H9 (cell line): ENCODE measurements at regions not wholly inside any gene's neighbourhood (a gene's known extent, or its start where the extent isn't known, plus 50 kb on each side); places are given as distances from the start of the nearest gene placed in this dataset.
A peak's percentile ranks its signal among the peaks of the same experiment; 100 is the strongest.

Experiments used
- DNase-seq: peaks from one replicate; pipeline ENCODE4 v3.0.0-alpha.2; 2017
- H2AFZ ChIP-seq: one replicate; pipeline ENCODE4 v1.6.1; 2013; ENCODE audit warnings: mild to moderate bottlenecking, low read length, control low read depth, moderate library complexity
- H2AK5ac ChIP-seq: 2 replicates; pipeline ENCODE4 v1.6.1; 2013; ENCODE audit warnings: low read length, control low read depth, mixed read lengths; ENCODE audit not compliant: insufficient read length
- H2BK120ac ChIP-seq: one replicate; pipeline ENCODE4 v1.6.1; 2013; ENCODE audit warnings: low read depth, mild to moderate bottlenecking, low read length, control low read depth, inconsistent platforms; ENCODE audit not compliant: poor library complexity, severe bottlenecking
- H2BK12ac ChIP-seq: 2 replicates; pipeline ENCODE4 v1.6.1; 2013; ENCODE audit warnings: low read length, control low read depth, mixed read lengths, low read depth; ENCODE audit not compliant: insufficient read length
- H2BK15ac ChIP-seq: 2 replicates; pipeline ENCODE4 v1.6.1; 2013; ENCODE audit warnings: low read depth, low read length, control low read depth
- H2BK20ac ChIP-seq: one replicate; pipeline ENCODE4 v1.6.1; 2013; ENCODE audit warnings: low read depth, mild to moderate bottlenecking, low read length, control low read depth, inconsistent platforms; ENCODE audit not compliant: poor library complexity, severe bottlenecking
- H2BK5ac ChIP-seq: 2 replicates; pipeline ENCODE4 v1.6.1; 2013; ENCODE audit warnings: low read length, control low read depth, mixed read lengths; ENCODE audit not compliant: insufficient read length
- H3K14ac ChIP-seq: 2 replicates; pipeline ENCODE4 v1.6.1; 2013; ENCODE audit warnings: low read length, control low read depth; ENCODE audit not compliant: insufficient read depth
- H3K18ac ChIP-seq: 2 replicates; pipeline ENCODE4 v1.6.1; 2013; ENCODE audit warnings: low read depth, mild to moderate bottlenecking, mixed read lengths, low read length, control low read depth; ENCODE audit not compliant: insufficient read length
- H3K23ac ChIP-seq: 2 replicates; pipeline ENCODE4 v1.6.1; 2013; ENCODE audit warnings: low read length, control low read depth, mixed read lengths, low read depth; ENCODE audit not compliant: insufficient read length
- H3K23me2 ChIP-seq: 2 replicates; pipeline ENCODE4 v1.6.1; 2013; ENCODE audit warnings: low read depth, mild to moderate bottlenecking, mixed read lengths, low read length, control low read depth; ENCODE audit not compliant: insufficient read length, poor library complexity, severe bottlenecking
- H3K27ac ChIP-seq: 2 replicates; pipeline ENCODE4 v1.5.1; 2013; ENCODE audit warnings: low read length, control low read depth, mixed read lengths, low read depth; ENCODE audit not compliant: insufficient read length
- H3K27me3 ChIP-seq: 2 replicates; pipeline ENCODE4 v1.6.1; 2013; ENCODE audit warnings: low read length, control low read depth, inconsistent platforms; ENCODE audit not compliant: insufficient read depth
- H3K4ac ChIP-seq: 2 replicates; pipeline ENCODE4 v1.6.1; 2013; ENCODE audit warnings: low read depth, mild to moderate bottlenecking, control low read depth, inconsistent platforms, low read length, moderate library complexity
- H3K4me1 ChIP-seq: 2 replicates; pipeline ENCODE4 v1.6.1; 2013; ENCODE audit warnings: low read length, control low read depth, inconsistent platforms; ENCODE audit not compliant: insufficient read depth
- H3K4me2 ChIP-seq: 2 replicates; pipeline ENCODE4 v1.6.1; 2013; ENCODE audit warnings: low read length, control low read depth, mixed read lengths; ENCODE audit not compliant: insufficient read length, insufficient read depth
- H3K56ac ChIP-seq: 2 replicates; pipeline ENCODE4 v1.6.1; 2013; ENCODE audit warnings: low read depth, mild to moderate bottlenecking, mixed read lengths, low read length, control low read depth; ENCODE audit not compliant: insufficient read length
- H3K79me1 ChIP-seq: 2 replicates; pipeline ENCODE4 v1.6.1; 2013; ENCODE audit warnings: low read depth, mild to moderate bottlenecking, moderate library complexity, low read length, control low read depth, inconsistent platforms; ENCODE audit not compliant: insufficient read depth, poor library complexity, severe bottlenecking
- H3K79me2 ChIP-seq: 2 replicates; pipeline ENCODE4 v1.6.1; 2013; ENCODE audit warnings: low read length, control low read depth, inconsistent platforms; ENCODE audit not compliant: insufficient read depth
- H3K9ac ChIP-seq: 2 replicates; pipeline ENCODE4 v1.6.1; 2013; ENCODE audit warnings: low read length, control low read depth, mixed read lengths; ENCODE audit not compliant: insufficient read length; ENCODE audit errors: extremely low read depth
- H3K9me3 ChIP-seq: one replicate; pipeline ENCODE4 v1.6.1; 2013; ENCODE audit warnings: low read depth, low read length, inconsistent platforms; ENCODE audit not compliant: control insufficient read depth
- H3T11ph ChIP-seq: one replicate; pipeline ENCODE4 v1.6.1; 2013; ENCODE audit warnings: mild to moderate bottlenecking, low read length, control low read depth, inconsistent platforms
- H4K20me1 ChIP-seq: one replicate; pipeline ENCODE4 v1.6.1; 2013; ENCODE audit not compliant: control insufficient read depth, insufficient read length, insufficient read depth
- H4K5ac ChIP-seq: 2 replicates; pipeline ENCODE4 v1.6.1; 2013; ENCODE audit warnings: low read depth, mild to moderate bottlenecking, mixed read lengths, low read length, control low read depth; ENCODE audit not compliant: insufficient read length
- H4K8ac ChIP-seq: replicated peaks from 2 replicates; pipeline ENCODE4 v1.6.1; 2013; ENCODE audit warnings: low read length, control low read depth, mixed read lengths, low read depth; ENCODE audit not compliant: insufficient read length
- H4K91ac ChIP-seq: 2 replicates; pipeline ENCODE4 v1.6.1; 2013; ENCODE audit warnings: low read depth, mild to moderate bottlenecking, moderate library complexity, mixed read lengths, low read length, control low read depth; ENCODE audit not compliant: insufficient read length
- H3K27ac Mint-ChIP-seq, 3 experiments: 2 replicates in 2 of 3; 3 replicates in 1 of 3; pipeline ENCODE4 v1.8.0; 2020 to 2021; ENCODE audit warnings: mixed read lengths in 3 of 3, mild to moderate bottlenecking in 1 of 3, moderate library complexity in 1 of 3
- H3K27me3 Mint-ChIP-seq: 2 replicates; pipeline ENCODE4 v1.8.0; 2021; ENCODE audit warnings: low read depth, mild to moderate bottlenecking, moderate library complexity, mixed read lengths
- H3K36me3 Mint-ChIP-seq, 3 experiments: 2 replicates in 2 of 3; 3 replicates in 1 of 3; pipeline ENCODE4 v1.8.0; 2020 to 2021; ENCODE audit warnings: low read depth in 3 of 3, mixed read lengths in 3 of 3; ENCODE audit not compliant: insufficient read depth in 1 of 3
- H3K4me1 Mint-ChIP-seq, 2 experiments: 2 replicates each; pipeline ENCODE4 v1.8.0; 2020; ENCODE audit warnings: mixed read lengths in 2 of 2
- H3K4me3 Mint-ChIP-seq, 2 experiments: 2 replicates in 1 of 2; 3 replicates in 1 of 2; pipeline ENCODE4 v1.8.0; 2020 to 2021; ENCODE audit warnings: mild to moderate bottlenecking in 2 of 2, mixed read lengths in 2 of 2, moderate library complexity in 1 of 2
- H3K9me3 Mint-ChIP-seq, 2 experiments: 2 replicates in 1 of 2; 3 replicates in 1 of 2; pipeline ENCODE4 v1.8.0; 2020; ENCODE audit warnings: mild to moderate bottlenecking in 2 of 2, mixed read lengths in 2 of 2, moderate library complexity in 1 of 2
- CTCF ChIP-seq: fragments of 200-600 bp; sonication (generic); conservative IDR thresholded peaks from 3 replicates; pipeline ENCODE4 v1.8.0; 2021; ENCODE audit warnings: antibody characterized with exemption, mild to moderate bottlenecking
- WGBS: extraction: QIAGEN DNeasy Blood & Tissue Kit; methylation state at CpG from one replicate; pipeline ENCODE4 v1.1.7; 2013; ENCODE audit warnings: missing lambda C conversion rate, low lambda C conversion rate, mixed read lengths; ENCODE audit not compliant: insufficient read length; ENCODE audit errors: extremely low coverage; 5-methylcytosine and 5-hydroxymethylcytosine counted together

DNA sequence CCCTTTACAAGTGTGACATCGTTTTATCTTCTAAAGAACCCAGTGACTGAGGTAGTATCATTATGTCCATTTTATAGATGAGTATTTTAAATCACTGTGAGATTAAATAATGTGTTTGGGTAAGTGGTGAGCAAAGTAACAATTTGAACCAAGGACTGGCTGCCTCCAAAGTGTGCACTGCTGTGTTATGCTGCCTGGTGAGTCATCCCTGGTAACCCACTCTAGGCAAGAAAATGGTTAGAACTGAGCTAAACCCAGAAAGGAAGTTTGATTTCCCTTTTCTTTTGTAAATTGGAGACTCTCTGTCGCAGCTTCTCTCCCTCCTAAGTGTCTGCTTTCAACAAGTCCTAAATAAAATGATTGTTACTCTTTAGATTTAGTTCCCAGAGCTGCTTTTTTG, 342.8 kb upstream of the KAZN start:
- Histone ChIP-seq H3K27me3 (no peaks in the 10 kb centered on the region), H4K20me1 (no peaks in the 10 kb centered on the region), H4K8ac (no peak overlapping the region), H3K4me2 (no peak overlapping the region), H3K79me2 (no peaks in the 10 kb centered on the region), H2AFZ (no peak overlapping the region), H2BK120ac (no peak overlapping the region), H3K14ac (no peak overlapping the region), H3K27ac (no peak overlapping the region), H3K23ac (no peak overlapping the region), H3K4ac (no peak overlapping the region), H2BK5ac (no peak overlapping the region), H3T11ph (no peak overlapping the region), H3K23me2 (no peaks in the 10 kb centered on the region), H3K9me3 (no peaks in the 10 kb centered on the region), H4K5ac (no peak overlapping the region), H3K56ac (no peak overlapping the region), H2AK5ac (no peak overlapping the region), H3K9ac (peak overlapping the region; percentile 17), H3K79me1 (no peaks in the 10 kb centered on the region), H2BK20ac (no peak overlapping the region), H2BK12ac (no peak overlapping the region), H2BK15ac (no peak overlapping the region), H3K4me1 (peaks cover 2% of the 10 kb centered on the region; the same call in 1 of the 2 replicates), H4K91ac (no peak overlapping the region), H3K18ac (no peak overlapping the region)
- Mint-ChIP-seq H3K27ac (0 out of 7 replicates have a peak overlapping the region, but pooled peaks of 1 of the 3 experiments have one; percentile 10), H3K4me3 (no peak overlapping the region), H3K9me3 (no peaks in the 10 kb centered on the region; a peak in 1 of 5 replicates), H3K27me3 (peaks cover 4% of the 10 kb centered on the region; the same call in 1 of the 2 replicates), H3K36me3 (no peaks in the 10 kb centered on the region; a peak in 1 of 7 replicates), H3K4me1 (peaks cover 9% of the 10 kb centered on the region in 2 experiments)
- WGBS = no CpG with 5 or more reads among the region's 2 CpGs
- TF ChIP-seq CTCF = no peak
- no peak for DNase-seq
